ENCODE measurements at regions not wholly inside any gene's neighbourhood (a gene's known extent, or its start where the extent isn't known, plus 50 kb on each side); places are given as distances from the start of the nearest gene placed in this dataset.

- TF ChIP-seq CTCF (IDR thresholded peaks at IDR 0.05) (no peak), POLR2A (IDR thresholded peaks at IDR 0.05) (no peak)
These were observed 95.6 kb upstream of the NOL4 start for GRCh38 chr18:34320267-34320666.
